Vagina (tissue), 2 donors: ENCODE measurements at regions not wholly inside any gene's neighbourhood (a gene's known extent, or its start where the extent isn't known, plus 50 kb on each side); places are given as distances from the start of the nearest gene placed in this dataset.
"Not testable (repeated sequence)": the region's sequence is repeated elsewhere in the genome, so short reads cannot be mapped to it uniquely, and the experiment has no call there.

Experiments
- DNase-seq, 2 donors: peaks; one replicate each; pipeline ENCODE4 v3.0.0-alpha.2; 2017; ENCODE audit errors: extremely low spot score in 2 of 2
- H3K27ac ChIP-seq: fragments of 200-600 bp; sonication (generic); one replicate; pipeline ENCODE4 v1.5.1; 2019
- H3K27me3 ChIP-seq: fragments of 200-600 bp; sonication (generic); one replicate; pipeline ENCODE4 v1.5.1; 2019
- H3K36me3 ChIP-seq, 2 donors: fragments of 200-600 bp; sonication (generic); one replicate each; pipeline ENCODE4 v1.5.1; 2017 to 2019
- H3K4me1 ChIP-seq: fragments of 200-600 bp; sonication (generic); one replicate; pipeline ENCODE4 v1.5.1; 2019
- H3K4me3 ChIP-seq, 2 donors: fragments of 200-600 bp; sonication (generic); 1 replicate in 1 of 2; 2 replicates in 1 of 2; pipeline ENCODE4 v1.5.1; 2016 to 2019
- H3K9me3 ChIP-seq: fragments of 200-600 bp; sonication (generic); one replicate; pipeline ENCODE4 v1.5.1; 2019
- CTCF ChIP-seq, 3 experiments: fragments of 450-650 bp in 2 of 3; fragments of 200-600 bp in 1 of 3; sonication (generic) in 1 of 3; IDR thresholded peaks; one replicate each; pipeline ENCODE4 v1.5.1; 2017 to 2019; ENCODE audit warnings: antibody characterized with exemption in 3 of 3, mild to moderate bottlenecking in 2 of 3, moderate library complexity in 2 of 3
- POLR2A ChIP-seq, 2 donors: fragments of 450-650 bp; IDR thresholded peaks; one replicate each; pipeline ENCODE4 v1.6.1; 2017; ENCODE audit warnings: antibody characterized with exemption in 2 of 2, mild to moderate bottlenecking in 2 of 2, moderate library complexity in 2 of 2
- POLR2AphosphoS5 ChIP-seq, 2 donors: sonication (generic); formaldehyde crosslinking; IDR thresholded peaks; one replicate each; pipeline ENCODE4 v1.9.0; 2017; ENCODE audit warnings: antibody characterized with exemption in 2 of 2, mild to moderate bottlenecking in 2 of 2, low read depth in 1 of 2; ENCODE audit not compliant: insufficient read depth in 1 of 2
- intact Hi-C: fragments of 100-400 bp; cut with DNase I; formaldehyde crosslinking; loops from one replicate; pipeline ENCODE4 v1.15.1; 2023

- TF ChIP-seq POLR2AphosphoS5 (IDR thresholded peaks at IDR 0.05; ENCODE audit: insufficient read depth in 1 of 2, low read depth in 1 of 2) (no peak), POLR2A (IDR thresholded peaks at IDR 0.05) (no peak), CTCF (IDR thresholded peaks at IDR 0.05) (no peak)
- no peaks in the 10 kb centered on the region for H3K27me3 ChIP-seq
- H3K4me3 ChIP-seq, result no peak overlapping the region
- H3K4me1 ChIP-seq, result no peaks in the 10 kb centered on the region
- H3K36me3 ChIP-seq, result no peaks in the 10 kb centered on the region
- no peaks in the 10 kb centered on the region for H3K9me3 ChIP-seq
- intact Hi-C loops, result no loop called here
- DNase-seq, result no peak
- H3K27ac ChIP-seq, result no peak overlapping the region
Measured at GRCh38 chr5:86447362-86447761, 170.4 kb upstream of the COX7C start.

GRCh38 chr5:86452251-86452650 lies 165.5 kb upstream of the COX7C start:
- intact Hi-C loops, result no loop called here
- H3K9me3 ChIP-seq, result no peaks in the 10 kb centered on the region
- H3K36me3 ChIP-seq, result no peaks in the 10 kb centered on the region
- DNase-seq, result no peak
- H3K4me1 ChIP-seq, result no peaks in the 10 kb centered on the region
- H3K27me3 ChIP-seq, result no peaks in the 10 kb centered on the region
- H3K4me3 ChIP-seq, result no peak overlapping the region
- H3K27ac ChIP-seq, result no peak overlapping the region
- TF ChIP-seq POLR2AphosphoS5 (IDR thresholded peaks at IDR 0.05; ENCODE audit: insufficient read depth in 1 of 2, low read depth in 1 of 2), result no peak

GRCh38 chr5:86460519-86460918 lies 157.2 kb upstream of the COX7C start:
- intact Hi-C loops, result no loop called here
- Histone ChIP-seq H3K36me3 (no peaks in the 10 kb centered on the region), H3K4me3 (no peak overlapping the region), H3K9me3 (no peaks in the 10 kb centered on the region), H3K4me1 (no peaks in the 10 kb centered on the region), H3K27ac (no peak overlapping the region), H3K27me3 (no peaks in the 10 kb centered on the region)
- TF ChIP-seq CTCF (IDR thresholded peaks at IDR 0.05) (no peak), POLR2A (IDR thresholded peaks at IDR 0.05) (no peak), POLR2AphosphoS5 (IDR thresholded peaks at IDR 0.05; ENCODE audit: insufficient read depth in 1 of 2, low read depth in 1 of 2) (no peak)
- DNase-seq, result no peak

- Histone ChIP-seq H3K4me1 (no peaks in the 10 kb centered on the region), H3K4me3 (no peak overlapping the region), H3K36me3 (no peaks in the 10 kb centered on the region), H3K9me3 (no peaks in the 10 kb centered on the region), H3K27ac (no peak overlapping the region), H3K27me3 (no peaks in the 10 kb centered on the region)
- TF ChIP-seq POLR2A (IDR thresholded peaks at IDR 0.05), result no peak
- no peak for DNase-seq
- intact Hi-C loops, result no loop called here
Measured at GRCh38 chr5:86461169-86461956, 156.4 kb upstream of the COX7C start.

GRCh38 chr5:86463339-86463738 lies 154.4 kb upstream of the COX7C start:
- TF ChIP-seq POLR2AphosphoS5 (IDR thresholded peaks at IDR 0.05; ENCODE audit: insufficient read depth in 1 of 2, low read depth in 1 of 2) (no peak), POLR2A (IDR thresholded peaks at IDR 0.05) (no peak), CTCF (IDR thresholded peaks at IDR 0.05) (no peak)
- Histone ChIP-seq H3K4me1 (no peaks in the 10 kb centered on the region), H3K9me3 (no peaks in the 10 kb centered on the region), H3K4me3 (no peak overlapping the region), H3K36me3 (no peaks in the 10 kb centered on the region), H3K27me3 (no peaks in the 10 kb centered on the region), H3K27ac (no peak overlapping the region)
- no peak for DNase-seq
- intact Hi-C loops, result no loop called here

- H3K9me3 ChIP-seq, result no peaks in the 10 kb centered on the region
- no peaks in the 10 kb centered on the region for H3K4me1 ChIP-seq
- no peak overlapping the region for H3K27ac ChIP-seq
- H3K4me3 ChIP-seq, result no peak overlapping the region
- DNase-seq, result no peak
- no peaks in the 10 kb centered on the region for H3K36me3 ChIP-seq
- intact Hi-C loops, result no loop called here
- TF ChIP-seq CTCF (IDR thresholded peaks at IDR 0.05) (no peak), POLR2AphosphoS5 (IDR thresholded peaks at IDR 0.05; ENCODE audit: insufficient read depth in 1 of 2, low read depth in 1 of 2) (no peak), POLR2A (IDR thresholded peaks at IDR 0.05) (no peak)
- no peaks in the 10 kb centered on the region for H3K27me3 ChIP-seq
Measured at GRCh38 chr5:86465052-86465838, 152.5 kb upstream of the COX7C start.

GRCh38 chr5:86466721-86467120 lies 151.0 kb upstream of the COX7C start:
- intact Hi-C loops, H3K4me3 ChIP-seq, H3K27me3 ChIP-seq: not testable (repeated sequence)

More at GRCh38 chr5:86466721-86467120, 151.0 kb upstream of the COX7C start:
- not testable (repeated sequence) for H3K4me1 ChIP-seq, DNase-seq, H3K36me3 ChIP-seq, H3K9me3 ChIP-seq, H3K27ac ChIP-seq
